ENCODE measurements at regions not wholly inside any gene's neighbourhood (a gene's known extent, or its start where the extent isn't known, plus 50 kb on each side); places are given as distances from the start of the nearest gene placed in this dataset.

DNA sequence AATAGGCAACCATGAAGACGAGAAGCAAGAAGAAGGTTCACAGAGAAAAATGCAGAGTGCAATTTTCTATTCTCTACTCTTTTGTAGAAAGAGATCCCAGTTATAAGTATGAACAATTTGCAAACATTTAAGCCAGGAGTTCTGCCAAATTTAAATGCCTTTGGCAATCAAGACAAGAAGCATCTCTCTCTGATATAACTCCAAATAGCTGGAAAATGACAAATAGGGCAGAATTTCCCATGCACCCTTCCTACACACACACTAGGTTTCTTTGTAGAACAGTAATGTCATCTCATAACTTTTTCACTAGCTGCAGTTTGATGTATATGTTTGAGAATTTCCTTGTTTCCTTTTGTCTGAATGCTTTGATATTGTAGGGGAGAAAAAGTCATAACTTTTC lies 333.5 kb upstream of the AZI2 start:
- ChIA-PET RAD21 (ENCODE audit: unreplicated experiment) (no interaction called here), POLR2A (no interaction called here)

More for the DNA sequence above, 333.5 kb upstream of the AZI2 start:
- CTCF ChIA-PET = interaction anchor here (2.0 kb wide), 1 partner anchor 14 kb away, joined by 6 read pairs; no protein-coding TSS in a partner anchor
- no peak overlapping the region for H3K9ac ChIP-seq (ENCODE audit: control insufficient read depth, insufficient read depth, low read length)
- no peaks in the 10 kb centered on the region for H3K4me1 ChIP-seq (ENCODE audit: control insufficient read depth, insufficient read depth, low read length)
- no peaks in the 10 kb centered on the region for H4K20me1 ChIP-seq (ENCODE audit: control insufficient read depth, insufficient read depth)
- no peak overlapping the region for H3K27ac ChIP-seq (ENCODE audit: control insufficient read depth, insufficient read depth)
- H3K79me2 ChIP-seq (ENCODE audit: control insufficient read depth, insufficient read depth, low read length) = no peaks in the 10 kb centered on the region
- no peak overlapping the region for H3K4me3 ChIP-seq
- WGBS (ENCODE audit: insufficient coverage, insufficient replicate concordance, low lambda C conversion rate, missing lambda C conversion rate) = 18% methylated on average over 1 of the region's 1 CpG
- TF ChIP-seq, protein P1, sequence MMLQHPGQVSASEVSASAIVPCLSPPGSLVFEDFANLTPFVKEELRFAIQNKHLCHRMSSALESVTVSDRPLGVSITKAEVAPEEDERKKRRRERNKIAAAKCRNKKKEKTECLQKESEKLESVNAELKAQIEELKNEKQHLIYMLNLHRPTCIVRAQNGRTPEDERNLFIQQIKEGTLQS (IDR thresholded peaks at IDR 0.05; ENCODE audit: borderline replicate concordance, extremely low read depth, low read depth, low read length) = no peak
- TF ChIP-seq PAX8 (IDR thresholded peaks at IDR 0.05) (no peak), MEF2A (IDR thresholded peaks at IDR 0.05; ENCODE audit: insufficient read depth, low read depth, low read length) (no peak), BRCA1 (IDR thresholded peaks at IDR 0.05; ENCODE audit: low read depth, low read length) (no peak), SIX5 (IDR thresholded peaks at IDR 0.05; ENCODE audit: low read depth, low read length, severe bottlenecking) (no peak), MYB (IDR thresholded peaks at IDR 0.05; ENCODE audit: borderline replicate concordance, low read depth, low read length) (no peak), POU2F2 (IDR thresholded peaks at IDR 0.05; ENCODE audit: borderline replicate concordance, low read depth, low read length) (no peak), EGR1 (IDR thresholded peaks at IDR 0.05; ENCODE audit: borderline replicate concordance in 1 of 2, low read depth in 2 of 2, low read length in 2 of 2) (no peak), RUNX3 (IDR thresholded peaks at IDR 0.05; ENCODE audit: low read length) (no peak), ZNF207 (IDR thresholded peaks at IDR 0.05; ENCODE audit: borderline replicate concordance) (no peak), IRF4 (IDR thresholded peaks at IDR 0.05; ENCODE audit: low read depth, low read length) (no peak), CHD4 (IDR thresholded peaks at IDR 0.05) (no peak), NR2F1 (conservative IDR thresholded peaks at IDR 0.05) (no peak), WRNIP1 (IDR thresholded peaks at IDR 0.05; ENCODE audit: borderline replicate concordance, low read depth, low read length) (no peak)
- TF ChIP-seq, protein P2, sequence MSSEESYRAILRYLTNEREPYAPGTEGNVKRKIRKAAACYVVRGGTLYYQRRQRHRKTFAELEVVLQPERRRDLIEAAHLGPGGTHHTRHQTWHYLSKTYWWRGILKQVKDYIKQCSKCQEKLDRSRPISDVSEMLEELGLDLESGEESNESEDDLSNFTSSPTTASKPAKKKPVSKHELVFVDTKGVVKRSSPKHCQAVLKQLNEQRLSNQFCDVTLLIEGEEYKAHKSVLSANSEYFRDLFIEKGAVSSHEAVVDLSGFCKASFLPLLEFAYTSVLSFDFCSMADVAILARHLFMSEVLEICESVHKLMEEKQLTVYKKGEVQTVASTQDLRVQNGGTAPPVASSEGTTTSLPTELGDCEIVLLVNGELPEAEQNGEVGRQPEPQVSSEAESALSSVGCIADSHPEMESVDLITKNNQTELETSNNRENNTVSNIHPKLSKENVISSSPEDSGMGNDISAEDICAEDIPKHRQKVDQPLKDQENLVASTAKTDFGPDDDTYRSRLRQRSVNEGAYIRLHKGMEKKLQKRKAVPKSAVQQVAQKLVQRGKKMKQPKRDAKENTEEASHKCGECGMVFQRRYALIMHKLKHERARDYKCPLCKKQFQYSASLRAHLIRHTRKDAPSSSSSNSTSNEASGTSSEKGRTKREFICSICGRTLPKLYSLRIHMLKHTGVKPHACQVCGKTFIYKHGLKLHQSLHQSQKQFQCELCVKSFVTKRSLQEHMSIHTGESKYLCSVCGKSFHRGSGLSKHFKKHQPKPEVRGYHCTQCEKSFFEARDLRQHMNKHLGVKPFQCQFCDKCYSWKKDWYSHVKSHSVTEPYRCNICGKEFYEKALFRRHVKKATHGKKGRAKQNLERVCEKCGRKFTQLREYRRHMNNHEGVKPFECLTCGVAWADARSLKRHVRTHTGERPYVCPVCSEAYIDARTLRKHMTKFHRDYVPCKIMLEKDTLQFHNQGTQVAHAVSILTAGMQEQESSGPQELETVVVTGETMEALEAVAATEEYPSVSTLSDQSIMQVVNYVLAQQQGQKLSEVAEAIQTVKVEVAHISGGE (CRISPR knock-in tag; IDR thresholded peaks at IDR 0.05) = no peak
- TF ChIP-seq, protein P3, sequence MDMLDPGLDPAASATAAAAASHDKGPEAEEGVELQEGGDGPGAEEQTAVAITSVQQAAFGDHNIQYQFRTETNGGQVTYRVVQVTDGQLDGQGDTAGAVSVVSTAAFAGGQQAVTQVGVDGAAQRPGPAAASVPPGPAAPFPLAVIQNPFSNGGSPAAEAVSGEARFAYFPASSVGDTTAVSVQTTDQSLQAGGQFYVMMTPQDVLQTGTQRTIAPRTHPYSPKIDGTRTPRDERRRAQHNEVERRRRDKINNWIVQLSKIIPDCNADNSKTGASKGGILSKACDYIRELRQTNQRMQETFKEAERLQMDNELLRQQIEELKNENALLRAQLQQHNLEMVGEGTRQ (IDR thresholded peaks at IDR 0.05; ENCODE audit: borderline replicate concordance, low read depth, low read length) = no peak
- FAIRE-seq (no peak), ATAC-seq (no peak), DNase-seq (ENCODE audit: low read depth, low spot score) (no peak)
- BruUV-seq (replicated peaks) = no TSS peak
- in situ Hi-C loops (cut with MboI) (no loop called here), intact Hi-C loops (cut with micrococcal nuclease; ENCODE audit: unreplicated experiment) (no loop called here)
- SMC1A ChIA-PET (ENCODE audit: uncharacterized antibody, unreplicated experiment) = no interaction called here
- no peaks in the 10 kb centered on the region for H3K9me3 ChIP-seq (replicated peaks; ENCODE audit: control insufficient read depth, insufficient read depth, low read length)
- no peaks in the 10 kb centered on the region for H3K36me3 ChIP-seq (ENCODE audit: control insufficient read depth in 2 of 2, insufficient read depth in 2 of 2, low read length in 1 of 2)
- no peak overlapping the region for H3K4me2 ChIP-seq (ENCODE audit: control insufficient read depth, insufficient read depth)
- H2AFZ ChIP-seq (ENCODE audit: control insufficient read depth, low read depth, low read length) = no peak overlapping the region
- no peaks in the 10 kb centered on the region; a peak in 1 of 4 replicates for H3K27me3 ChIP-seq (replicated peaks in 1 of 2; ENCODE audit: control insufficient read depth in 2 of 2, insufficient read depth in 2 of 2, low read length in 1 of 2)

Measured in GM12878 (cell line).